Fibroblast of lung (primary cell): ENCODE measurements at regions not wholly inside any gene's neighbourhood (a gene's known extent, or its start where the extent isn't known, plus 50 kb on each side); places are given as distances from the start of the nearest gene placed in this dataset.

Source experiments
- DNase-seq, 2 donors: peaks; one replicate each; pipeline versions ENCODE4 v3.0.0 to v3.0.0-alpha.2; 2010; ENCODE audit warnings: low read depth in 2 of 2
- H2AFZ ChIP-seq: 2 replicates; pipeline ENCODE4 v1.5.1; 2012; ENCODE audit warnings: low read length, control low read depth, inconsistent platforms
- H3K27ac ChIP-seq: 2 replicates; pipeline ENCODE4 v1.5.1; 2011; ENCODE audit warnings: low read length, control low read depth; ENCODE audit not compliant: insufficient read depth
- H3K27me3 ChIP-seq: 2 replicates; pipeline ENCODE4 v1.5.1; 2011; ENCODE audit warnings: mild to moderate bottlenecking, low read length; ENCODE audit not compliant: control insufficient read depth, insufficient read depth
- H3K36me3 ChIP-seq: 2 replicates; pipeline ENCODE4 v1.5.1; 2011; ENCODE audit warnings: low read length; ENCODE audit not compliant: control insufficient read depth, insufficient read depth
- H3K4me1 ChIP-seq: 2 replicates; pipeline ENCODE4 v1.5.1; 2011; ENCODE audit warnings: low read length; ENCODE audit not compliant: control insufficient read depth, insufficient read depth; ENCODE audit errors: extremely low read depth
- H3K4me2 ChIP-seq: 2 replicates; pipeline ENCODE4 v1.5.1; 2011; ENCODE audit warnings: low read length, control low read depth; ENCODE audit not compliant: insufficient read depth; ENCODE audit errors: extremely low read depth
- H3K4me3 ChIP-seq, 4 experiments: fragments of 200-600 bp in 1 of 4; sonication (generic) in 1 of 4; replicated peaks in 1 of 4; 2 replicates each; pipeline ENCODE4 v1.5.1; 2011 to 2016; ENCODE audit warnings: low read length in 4 of 4, low read depth in 3 of 4, mild to moderate bottlenecking in 3 of 4, control low read depth in 2 of 4, inconsistent platforms in 1 of 4, mixed read lengths in 1 of 4; ENCODE audit not compliant: insufficient read depth in 1 of 4; ENCODE audit errors: control extremely low read depth in 1 of 4
- H3K79me2 ChIP-seq: 2 replicates; pipeline ENCODE4 v1.5.1; 2012; ENCODE audit warnings: mild to moderate bottlenecking, low read length, inconsistent platforms; ENCODE audit not compliant: control insufficient read depth, insufficient read depth
- H3K9ac ChIP-seq: 2 replicates; pipeline ENCODE4 v1.5.1; 2011; ENCODE audit warnings: mild to moderate bottlenecking, low read length, control low read depth; ENCODE audit not compliant: insufficient read depth
- H3K9me3 ChIP-seq: 2 replicates; pipeline ENCODE4 v1.5.1; 2012; ENCODE audit warnings: low read depth, low read length; ENCODE audit not compliant: control insufficient read depth, insufficient read depth
- H4K20me1 ChIP-seq: 2 replicates; pipeline ENCODE4 v1.5.1; 2011; ENCODE audit warnings: low read length; ENCODE audit not compliant: control insufficient read depth, insufficient read depth; ENCODE audit errors: extremely low read depth
- CTCF ChIP-seq, 2 donors: IDR thresholded peaks in 1 of 2; conservative IDR thresholded peaks in 1 of 2; 1 replicate in 1 of 2; 2 replicates in 1 of 2; pipeline ENCODE4 v1.5.1; 2011 to 2012; ENCODE audit warnings: low read length in 2 of 2, control low read depth in 1 of 2, inconsistent platforms in 1 of 2, low read depth in 1 of 2, mild to moderate bottlenecking in 1 of 2
- EZH2 ChIP-seq: IDR thresholded peaks from 2 replicates; pipeline ENCODE4 v1.5.1; 2012; ENCODE audit warnings: low read length, control low read depth, mild to moderate bottlenecking; ENCODE audit errors: missing control alignments

GRCh38 chr2:8436585-8436984, 245.3 kb upstream of the ID2 start:
- H3K4me3 ChIP-seq: no peak overlapping the region
- H3K79me2 ChIP-seq: no peaks in the 10 kb centered on the region
- no peak overlapping the region for H3K4me2 ChIP-seq
- TF ChIP-seq CTCF (conservative IDR thresholded peaks at IDR 0.05 in 1 of 2, IDR thresholded peaks at IDR 0.05 in 1 of 2; ENCODE audit: low read depth in 1 of 2, low read length in 2 of 2) (no peak), EZH2 (no peak)
- H4K20me1 ChIP-seq: no peaks in the 10 kb centered on the region
- H3K9me3 ChIP-seq: no peaks in the 10 kb centered on the region
- DNase-seq: no peak
- no peaks in the 10 kb centered on the region for H3K36me3 ChIP-seq
- H3K27ac ChIP-seq: no peak overlapping the region
- no peak overlapping the region for H2AFZ ChIP-seq
- no peaks in the 10 kb centered on the region for H3K27me3 ChIP-seq
- no peaks in the 10 kb centered on the region for H3K4me1 ChIP-seq
- H3K9ac ChIP-seq: no peak overlapping the region

GRCh38 chr2:8437228-8437948, 244.5 kb upstream of the ID2 start:
- peak in 1 of 2 donors; percentile 19 for DNase-seq
- Histone ChIP-seq H3K27me3 (no peaks in the 10 kb centered on the region), H3K79me2 (no peaks in the 10 kb centered on the region), H4K20me1 (no peaks in the 10 kb centered on the region), H3K36me3 (no peaks in the 10 kb centered on the region), H3K9me3 (no peaks in the 10 kb centered on the region), H2AFZ (no peak overlapping the region), H3K4me3 (no peak overlapping the region), H3K27ac (no peak overlapping the region), H3K4me1 (no peaks in the 10 kb centered on the region), H3K9ac (no peak overlapping the region), H3K4me2 (no peak overlapping the region)
- no peak for TF ChIP-seq CTCF (conservative IDR thresholded peaks at IDR 0.05 in 1 of 2, IDR thresholded peaks at IDR 0.05 in 1 of 2; ENCODE audit: low read depth in 1 of 2, low read length in 2 of 2)
- no peak for TF ChIP-seq EZH2

GRCh38 chr2:8437949-8438400, 243.9 kb upstream of the ID2 start:
- no peaks in the 10 kb centered on the region for H3K79me2 ChIP-seq
- H4K20me1 ChIP-seq: no peaks in the 10 kb centered on the region
- H3K9me3 ChIP-seq: no peaks in the 10 kb centered on the region
- H3K27ac ChIP-seq: no peak overlapping the region
- H3K27me3 ChIP-seq: no peaks in the 10 kb centered on the region
- no peak overlapping the region for H3K4me3 ChIP-seq
- no peak overlapping the region for H2AFZ ChIP-seq
- DNase-seq: no peak
- no peaks in the 10 kb centered on the region for H3K4me1 ChIP-seq
- no peak overlapping the region for H3K9ac ChIP-seq
- H3K36me3 ChIP-seq: no peaks in the 10 kb centered on the region
- no peak for TF ChIP-seq CTCF (conservative IDR thresholded peaks at IDR 0.05 in 1 of 2, IDR thresholded peaks at IDR 0.05 in 1 of 2; ENCODE audit: low read depth in 1 of 2, low read length in 2 of 2)
- no peak for TF ChIP-seq EZH2
- no peak overlapping the region for H3K4me2 ChIP-seq
